ENCODE measurements at regions not wholly inside any gene's neighbourhood (a gene's known extent, or its start where the extent isn't known, plus 50 kb on each side); places are given as distances from the start of the nearest gene placed in this dataset.

DNA sequence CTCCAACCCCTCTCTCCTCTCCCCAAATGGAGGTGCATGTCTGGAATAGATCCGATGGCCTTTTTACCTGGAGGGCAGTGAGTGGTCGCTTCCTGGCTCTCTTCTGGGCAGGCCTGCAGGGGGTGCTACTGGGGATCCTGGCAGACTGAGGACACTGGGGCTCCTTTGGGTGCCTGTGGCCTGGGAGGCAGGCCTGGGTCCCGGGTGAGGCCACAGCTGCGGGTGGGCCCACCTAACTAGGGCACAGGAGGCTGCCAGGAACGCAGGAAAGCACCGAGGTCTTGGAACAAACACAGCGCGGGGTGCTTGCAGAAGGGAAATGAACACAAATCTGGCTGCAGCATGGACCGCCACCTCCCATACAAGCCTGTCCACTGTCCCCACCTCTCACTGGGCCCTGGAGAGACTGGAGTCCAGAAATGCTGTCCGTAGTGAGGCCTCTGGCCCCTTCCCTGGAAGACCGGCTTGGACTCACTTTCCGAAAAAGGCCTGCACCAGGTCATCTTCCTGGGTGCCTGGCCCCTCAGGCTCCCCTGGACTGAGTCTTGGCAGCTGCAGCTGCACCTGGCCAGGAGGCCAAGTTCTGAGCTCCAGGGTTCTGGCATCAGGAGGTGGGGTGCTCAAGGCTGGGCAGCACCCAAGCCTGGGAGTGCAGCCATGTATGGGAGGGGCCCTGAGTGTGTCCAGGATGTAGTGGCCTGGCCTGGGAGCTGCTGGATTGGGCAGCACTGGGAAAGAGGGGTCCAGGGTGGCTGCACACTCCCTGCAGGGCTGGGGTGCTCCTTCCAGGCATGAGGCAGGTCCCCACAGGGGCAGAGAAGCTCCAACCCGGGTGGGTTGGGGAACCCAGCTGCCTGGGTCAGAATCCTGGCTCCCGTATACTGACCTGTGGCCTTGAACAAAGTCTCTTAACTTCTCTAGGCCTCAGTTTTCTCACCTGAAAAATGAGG is 195.1 kb downstream of the IRF8 start:
- TF ChIP-seq NFIC (IDR thresholded peaks at IDR 0.05) (no peak), ZBTB7A (IDR thresholded peaks at IDR 0.05; ENCODE audit: low read depth) (no peak), TEAD4 (IDR thresholded peaks at IDR 0.05) (no peak), EGR1 (IDR thresholded peaks at IDR 0.05) (no peak), FOXM1 (IDR thresholded peaks at IDR 0.05; ENCODE audit: borderline replicate concordance, low read depth) (no peak), RAD21 (IDR thresholded peaks at IDR 0.05; ENCODE audit: low read depth) (no peak), CEBPB (IDR thresholded peaks at IDR 0.05) (no peak), CREB1 (IDR thresholded peaks at IDR 0.05; ENCODE audit: low read depth) (no peak), TCF12 (IDR thresholded peaks at IDR 0.05; ENCODE audit: low read depth) (no peak), YY1 (IDR thresholded peaks at IDR 0.05; ENCODE audit: low read depth) (no peak), TAF1 (IDR thresholded peaks at IDR 0.05; ENCODE audit: low read depth) (no peak), EP300 (IDR thresholded peaks at IDR 0.05; ENCODE audit: borderline replicate concordance) (no peak), REST (IDR thresholded peaks at IDR 0.05; ENCODE audit: low read depth) (no peak)
- TF ChIP-seq, protein P1, sequence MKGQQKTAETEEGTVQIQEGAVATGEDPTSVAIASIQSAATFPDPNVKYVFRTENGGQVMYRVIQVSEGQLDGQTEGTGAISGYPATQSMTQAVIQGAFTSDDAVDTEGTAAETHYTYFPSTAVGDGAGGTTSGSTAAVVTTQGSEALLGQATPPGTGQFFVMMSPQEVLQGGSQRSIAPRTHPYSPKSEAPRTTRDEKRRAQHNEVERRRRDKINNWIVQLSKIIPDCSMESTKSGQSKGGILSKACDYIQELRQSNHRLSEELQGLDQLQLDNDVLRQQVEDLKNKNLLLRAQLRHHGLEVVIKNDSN (IDR thresholded peaks at IDR 0.05): no peak
- TF ChIP-seq, protein P2, sequence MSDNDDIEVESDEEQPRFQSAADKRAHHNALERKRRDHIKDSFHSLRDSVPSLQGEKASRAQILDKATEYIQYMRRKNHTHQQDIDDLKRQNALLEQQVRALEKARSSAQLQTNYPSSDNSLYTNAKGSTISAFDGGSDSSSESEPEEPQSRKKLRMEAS (IDR thresholded peaks at IDR 0.05): no peak

GRCh38 chr16:86095131-86095752 is 196.3 kb downstream of the IRF8 start:
- TF ChIP-seq CREB1 (IDR thresholded peaks at IDR 0.05; ENCODE audit: low read depth) (no peak), TCF12 (IDR thresholded peaks at IDR 0.05; ENCODE audit: low read depth) (no peak), YY1 (IDR thresholded peaks at IDR 0.05; ENCODE audit: low read depth) (no peak), CEBPB (IDR thresholded peaks at IDR 0.05) (no peak), EGR1 (IDR thresholded peaks at IDR 0.05) (no peak), FOXM1 (IDR thresholded peaks at IDR 0.05; ENCODE audit: borderline replicate concordance, low read depth) (no peak), EP300 (IDR thresholded peaks at IDR 0.05; ENCODE audit: borderline replicate concordance) (no peak), ZBTB7A (IDR thresholded peaks at IDR 0.05; ENCODE audit: low read depth) (no peak), NFIC (IDR thresholded peaks at IDR 0.05) (no peak), REST (IDR thresholded peaks at IDR 0.05; ENCODE audit: low read depth) (no peak), TEAD4 (IDR thresholded peaks at IDR 0.05) (no peak), RAD21 (IDR thresholded peaks at IDR 0.05; ENCODE audit: low read depth) (no peak), TAF1 (IDR thresholded peaks at IDR 0.05; ENCODE audit: low read depth) (no peak)
- TF ChIP-seq, protein P2 (IDR thresholded peaks at IDR 0.05): no peak
- TF ChIP-seq, protein P1 (IDR thresholded peaks at IDR 0.05): no peak

GRCh38 chr16:86095906-86096485 is 197.0 kb downstream of the IRF8 start:
- TF ChIP-seq YY1 (IDR thresholded peaks at IDR 0.05; ENCODE audit: low read depth) (no peak), TCF12 (IDR thresholded peaks at IDR 0.05; ENCODE audit: low read depth) (no peak), EGR1 (IDR thresholded peaks at IDR 0.05) (no peak), CEBPB (IDR thresholded peaks at IDR 0.05) (no peak), TAF1 (IDR thresholded peaks at IDR 0.05; ENCODE audit: low read depth) (no peak), REST (IDR thresholded peaks at IDR 0.05; ENCODE audit: low read depth) (no peak), NFIC (IDR thresholded peaks at IDR 0.05) (no peak), TEAD4 (IDR thresholded peaks at IDR 0.05) (no peak), EP300 (IDR thresholded peaks at IDR 0.05; ENCODE audit: borderline replicate concordance) (no peak), FOXM1 (IDR thresholded peaks at IDR 0.05; ENCODE audit: borderline replicate concordance, low read depth) (no peak), RAD21 (IDR thresholded peaks at IDR 0.05; ENCODE audit: low read depth) (no peak), CREB1 (IDR thresholded peaks at IDR 0.05; ENCODE audit: low read depth) (no peak)
- TF ChIP-seq, protein P2 (IDR thresholded peaks at IDR 0.05): no peak

All from Ishikawa (cell line).